Karpas-422 (cell line): ENCODE measurements at regions not wholly inside any gene's neighbourhood (a gene's known extent, or its start where the extent isn't known, plus 50 kb on each side); places are given as distances from the start of the nearest gene placed in this dataset.

Source experiments
- DNase-seq: peaks from one replicate; pipeline ENCODE4 v3.0.0-alpha.2; 2015
- H2AFZ ChIP-seq: fragments of 200-600 bp; sonication (generic); 2 replicates; pipeline ENCODE4 v1.6.1; 2014; ENCODE audit warnings: antibody characterized with exemption, low read length, mixed read lengths
- H3K27ac ChIP-seq: fragments of 200-600 bp; sonication (generic); 2 replicates; pipeline ENCODE4 v1.5.1; 2014; ENCODE audit warnings: mild to moderate bottlenecking, low read length, moderate library complexity
- H3K27me3 ChIP-seq: fragments of 200-600 bp; sonication (generic); 2 replicates; pipeline ENCODE4 v1.6.1; 2014; ENCODE audit warnings: low read length, mixed read lengths
- H3K36me3 ChIP-seq: fragments of 200-600 bp; sonication (generic); 2 replicates; pipeline ENCODE4 v1.6.1; 2014; ENCODE audit warnings: low read length, mixed read lengths; ENCODE audit not compliant: insufficient read depth
- H3K4me1 ChIP-seq: fragments of 200-600 bp; sonication (generic); 2 replicates; pipeline ENCODE4 v1.6.1; 2014; ENCODE audit warnings: mild to moderate bottlenecking, low read length, mixed read lengths
- H3K4me2 ChIP-seq: fragments of 200-600 bp; sonication (generic); 2 replicates; pipeline ENCODE4 v1.6.1; 2014; ENCODE audit warnings: low read length, low read depth, mild to moderate bottlenecking; ENCODE audit not compliant: poor library complexity, severe bottlenecking
- H3K4me3 ChIP-seq: fragments of 200-600 bp; sonication (generic); 2 replicates; pipeline ENCODE4 v1.5.1; 2014; ENCODE audit warnings: mild to moderate bottlenecking, antibody characterized with exemption, low read length, mixed read lengths
- H3K79me2 ChIP-seq: fragments of 200-600 bp; sonication (generic); 2 replicates; pipeline ENCODE4 v1.6.1; 2014; ENCODE audit warnings: mild to moderate bottlenecking, low read length, mixed read lengths
- H3K9ac ChIP-seq: fragments of 200-600 bp; sonication (generic); 2 replicates; pipeline ENCODE4 v1.6.0; 2014; ENCODE audit warnings: low read length
- H3K9me2 ChIP-seq: fragments of 200-600 bp; sonication (generic), shearing (Covaris generic); replicated peaks from 2 replicates; pipeline ENCODE4 v1.6.0; 2014; ENCODE audit warnings: mild to moderate bottlenecking, low read length, moderate library complexity; ENCODE audit not compliant: insufficient read depth
- H3K9me3 ChIP-seq: fragments of 300-700, 200-600 bp; sonication (generic); 2 replicates; pipeline ENCODE4 v1.6.1; 2014; ENCODE audit warnings: low read length, mixed read lengths
- H4K20me1 ChIP-seq: fragments of 200-600 bp; sonication (generic); 2 replicates; pipeline ENCODE4 v1.6.1; 2014; ENCODE audit warnings: mild to moderate bottlenecking, antibody characterized with exemption, low read length, low read depth; ENCODE audit not compliant: insufficient read depth

DNA sequence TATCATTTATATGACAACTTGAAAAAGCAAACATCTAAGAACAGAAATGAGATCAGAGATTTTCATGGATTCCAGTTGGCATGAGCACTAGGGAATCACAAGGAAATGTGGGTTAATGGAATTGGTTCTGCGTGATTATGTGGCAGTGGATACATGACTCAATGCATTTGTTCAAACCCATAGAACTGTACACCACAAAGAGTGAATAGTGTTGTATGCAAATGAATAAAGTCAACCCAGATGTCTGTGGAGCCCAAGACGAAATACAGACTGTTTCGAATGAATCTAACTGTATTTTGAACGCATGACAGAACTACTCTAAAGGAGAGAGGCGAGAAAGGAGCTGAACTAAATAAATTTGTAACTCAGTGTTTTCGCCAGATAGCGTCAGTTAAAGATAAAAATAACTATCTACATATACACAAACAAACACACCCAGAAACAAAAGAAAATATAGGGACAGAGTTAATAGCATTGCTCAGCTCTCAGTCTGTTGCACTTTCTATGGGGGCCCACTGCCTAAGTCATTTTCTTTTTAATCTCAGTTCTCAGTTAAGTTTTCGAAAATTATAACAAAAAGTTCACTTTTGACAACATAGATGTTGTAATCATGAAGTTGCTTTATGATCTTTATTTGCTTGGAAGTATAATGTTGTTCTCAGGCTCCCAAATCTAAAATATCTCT lies 636.7 kb upstream of the SEMA3D start:
- no peak for DNase-seq
- H3K9me3 ChIP-seq: no peaks in the 10 kb centered on the region
- H3K9me2 ChIP-seq: no peaks in the 10 kb centered on the region
- H3K9ac ChIP-seq: no peak overlapping the region
- no peaks in the 10 kb centered on the region for H3K36me3 ChIP-seq
- no peaks in the 10 kb centered on the region for H4K20me1 ChIP-seq
- H3K79me2 ChIP-seq: no peaks in the 10 kb centered on the region
- no peaks in the 10 kb centered on the region for H3K4me1 ChIP-seq
- H3K27ac ChIP-seq: no peak overlapping the region
- no peak overlapping the region for H2AFZ ChIP-seq
- H3K4me2 ChIP-seq: no peak overlapping the region
- no peak overlapping the region for H3K4me3 ChIP-seq
- H3K27me3 ChIP-seq: no peaks in the 10 kb centered on the region

DNA sequence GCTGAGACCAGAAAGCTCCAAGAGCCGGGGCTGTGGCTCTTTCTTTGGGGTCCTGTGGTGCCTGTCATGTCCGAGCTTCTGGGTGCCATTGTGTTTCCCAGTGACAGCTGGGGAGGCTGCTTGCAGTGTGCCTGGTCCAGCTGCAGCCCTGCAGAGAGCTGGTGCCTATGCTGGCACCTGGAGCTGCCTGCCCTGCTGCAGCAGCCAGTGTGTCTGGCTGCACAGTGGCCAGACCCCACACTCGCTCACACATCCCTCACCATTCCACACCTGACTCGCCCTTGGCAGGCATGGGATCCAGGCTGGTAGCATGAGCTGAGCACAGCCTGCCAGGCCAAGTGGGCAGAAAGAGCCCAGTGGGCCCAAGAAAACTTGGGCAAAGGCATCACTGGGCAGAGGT lies 635.1 kb upstream of the SEMA3D start:
- no peak overlapping the region for H2AFZ ChIP-seq
- H3K4me1 ChIP-seq: no peaks in the 10 kb centered on the region
- H3K9me2 ChIP-seq: no peaks in the 10 kb centered on the region
- H3K9me3 ChIP-seq: no peaks in the 10 kb centered on the region
- DNase-seq: no peak
- no peaks in the 10 kb centered on the region for H4K20me1 ChIP-seq
- no peaks in the 10 kb centered on the region for H3K36me3 ChIP-seq
- H3K27ac ChIP-seq: no peak overlapping the region
- no peak overlapping the region for H3K4me2 ChIP-seq
- no peaks in the 10 kb centered on the region for H3K79me2 ChIP-seq
- H3K4me3 ChIP-seq: no peak overlapping the region
- no peaks in the 10 kb centered on the region for H3K27me3 ChIP-seq
- H3K9ac ChIP-seq: no peak overlapping the region

- no peak for DNase-seq
- Histone ChIP-seq H4K20me1 (no peaks in the 10 kb centered on the region), H3K4me3 (no peak overlapping the region), H3K36me3 (no peaks in the 10 kb centered on the region), H2AFZ (no peak overlapping the region), H3K79me2 (no peaks in the 10 kb centered on the region), H3K27ac (no peak overlapping the region), H3K9me2 (no peaks in the 10 kb centered on the region), H3K27me3 (no peaks in the 10 kb centered on the region), H3K4me1 (no peaks in the 10 kb centered on the region), H3K4me2 (no peak overlapping the region), H3K9me3 (no peaks in the 10 kb centered on the region), H3K9ac (no peak overlapping the region)
Measured at GRCh38 chr7:85820702-85821443, 634.0 kb upstream of the SEMA3D start.

DNA sequence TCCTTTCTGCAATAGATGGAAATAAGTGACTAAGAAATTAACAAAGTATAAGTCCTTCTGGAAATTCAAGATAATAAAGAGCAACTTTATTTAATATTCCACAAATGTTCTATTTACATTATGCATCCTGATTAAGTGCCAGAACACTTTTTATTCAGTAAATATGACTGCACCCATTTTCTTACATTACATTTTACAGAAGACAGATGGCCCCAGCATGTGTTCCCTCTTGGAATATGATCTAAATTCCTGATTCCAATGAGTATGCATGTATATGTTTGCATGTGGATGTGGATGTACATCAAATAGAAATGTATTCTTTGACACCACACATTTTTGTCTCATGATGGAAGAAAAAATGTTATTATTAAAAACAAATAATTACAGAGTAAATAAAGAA lies 628.7 kb upstream of the SEMA3D start:
- H3K4me1 ChIP-seq: no peaks in the 10 kb centered on the region
- no peak overlapping the region for H3K9ac ChIP-seq
- H3K79me2 ChIP-seq: no peaks in the 10 kb centered on the region
- no peaks in the 10 kb centered on the region for H3K27me3 ChIP-seq
- no peaks in the 10 kb centered on the region for H3K36me3 ChIP-seq
- no peak overlapping the region for H3K4me2 ChIP-seq
- H3K9me2 ChIP-seq: no peaks in the 10 kb centered on the region
- no peak overlapping the region for H3K27ac ChIP-seq
- no peak overlapping the region for H3K4me3 ChIP-seq
- H4K20me1 ChIP-seq: no peaks in the 10 kb centered on the region
- H3K9me3 ChIP-seq: peaks cover 7% of the 10 kb centered on the region; the same call in 1 of the 2 replicates
- no peak for DNase-seq
- H2AFZ ChIP-seq: no peak overlapping the region

DNA sequence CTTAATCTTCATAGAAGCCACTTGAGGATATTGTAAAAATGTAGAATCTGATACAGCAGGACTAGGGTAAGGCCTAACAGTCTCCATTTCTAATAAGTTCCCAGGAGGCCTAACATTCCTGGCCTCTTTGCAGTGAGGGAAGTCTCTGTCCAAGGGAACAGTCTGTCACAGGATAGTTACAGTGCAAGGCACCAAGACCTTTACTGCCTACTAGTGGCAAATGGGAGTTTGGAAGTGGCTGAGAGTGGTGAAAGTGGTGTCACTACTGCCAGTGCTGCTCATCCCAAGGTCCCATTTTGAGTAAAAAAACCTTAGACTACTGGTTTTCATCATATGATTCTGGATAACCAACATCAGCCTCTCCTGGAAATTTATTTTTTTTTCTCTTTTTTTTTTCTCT lies 619.5 kb upstream of the SEMA3D start:
- Histone ChIP-seq H3K9me2 (no peaks in the 10 kb centered on the region), H3K4me1 (no peaks in the 10 kb centered on the region)
- DNase-seq: no peak

GRCh38 chr7:85805656-85806055 lies 618.8 kb upstream of the SEMA3D start:
- no peak overlapping the region for H2AFZ ChIP-seq
- H4K20me1 ChIP-seq: no peaks in the 10 kb centered on the region
- peaks cover 8% of the 10 kb centered on the region for H3K9me3 ChIP-seq
- no peak for DNase-seq
- H3K4me2 ChIP-seq: no peak overlapping the region
- no peak overlapping the region for H3K27ac ChIP-seq
- no peak overlapping the region for H3K9ac ChIP-seq
- H3K4me3 ChIP-seq: no peak overlapping the region
- no peaks in the 10 kb centered on the region for H3K27me3 ChIP-seq
- no peaks in the 10 kb centered on the region for H3K36me3 ChIP-seq
- H3K79me2 ChIP-seq: no peaks in the 10 kb centered on the region
- H3K4me1 ChIP-seq: no peaks in the 10 kb centered on the region
- no peaks in the 10 kb centered on the region for H3K9me2 ChIP-seq

More for the DNA sequence above, 619.5 kb upstream of the SEMA3D start:
- no peak overlapping the region for H3K4me2 ChIP-seq
- H3K27ac ChIP-seq: no peak overlapping the region
- peaks cover 10% of the 10 kb centered on the region for H3K9me3 ChIP-seq
- H3K79me2 ChIP-seq: no peaks in the 10 kb centered on the region
- no peak overlapping the region for H2AFZ ChIP-seq
- H3K4me3 ChIP-seq: no peak overlapping the region
- no peaks in the 10 kb centered on the region for H4K20me1 ChIP-seq
- no peaks in the 10 kb centered on the region for H3K36me3 ChIP-seq
- H3K9ac ChIP-seq: no peak overlapping the region
- no peaks in the 10 kb centered on the region for H3K27me3 ChIP-seq

DNA sequence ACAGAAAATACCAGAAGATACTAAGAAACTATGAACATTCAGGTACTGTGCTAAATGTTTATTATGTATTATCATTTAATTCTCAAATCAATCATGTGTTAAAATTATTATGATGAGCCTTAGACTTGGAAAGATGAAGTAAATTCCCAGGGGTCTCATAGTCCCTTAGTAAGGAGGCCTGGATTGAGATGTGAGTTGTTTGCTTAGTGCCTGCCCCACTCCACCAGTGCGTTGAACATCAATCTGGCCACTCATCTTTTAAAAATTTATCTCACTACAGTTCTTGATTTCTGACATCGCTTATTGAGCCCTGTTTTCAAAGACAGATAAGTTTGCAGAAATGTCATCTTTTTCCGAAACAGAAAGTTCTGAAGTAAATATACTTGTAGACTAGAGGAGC lies 618.4 kb upstream of the SEMA3D start:
- Histone ChIP-seq H3K9me2 (no peaks in the 10 kb centered on the region), H3K4me1 (no peaks in the 10 kb centered on the region), H3K27me3 (no peaks in the 10 kb centered on the region), H3K27ac (no peak overlapping the region), H4K20me1 (no peaks in the 10 kb centered on the region), H3K9ac (no peak overlapping the region), H3K4me3 (no peak overlapping the region), H3K4me2 (no peak overlapping the region), H2AFZ (no peak overlapping the region), H3K36me3 (no peaks in the 10 kb centered on the region), H3K9me3 (peaks cover 5% of the 10 kb centered on the region), H3K79me2 (no peaks in the 10 kb centered on the region)
- no peak for DNase-seq

- no peak overlapping the region for H2AFZ ChIP-seq
- H3K27ac ChIP-seq: no peak overlapping the region
- no peaks in the 10 kb centered on the region for H3K79me2 ChIP-seq
- no peaks in the 10 kb centered on the region for H3K36me3 ChIP-seq
- no peaks in the 10 kb centered on the region for H3K4me1 ChIP-seq
- H3K27me3 ChIP-seq: no peaks in the 10 kb centered on the region
- DNase-seq: no peak
- no peak overlapping the region for H3K4me2 ChIP-seq
- no peaks in the 10 kb centered on the region for H4K20me1 ChIP-seq
- H3K9ac ChIP-seq: no peak overlapping the region
- H3K9me3 ChIP-seq: peaks cover 14% of the 10 kb centered on the region
- no peak overlapping the region for H3K4me3 ChIP-seq
- no peaks in the 10 kb centered on the region for H3K9me2 ChIP-seq
Measured at GRCh38 chr7:85802211-85802610, 615.4 kb upstream of the SEMA3D start.
